ENCODE measurements at regions not wholly inside any gene's neighbourhood (a gene's known extent, or its start where the extent isn't known, plus 50 kb on each side); places are given as distances from the start of the nearest gene placed in this dataset.
"Not testable (repeated sequence)": the region's sequence is repeated elsewhere in the genome, so short reads cannot be mapped to it uniquely, and the experiment has no call there.

- DNase-seq = no peak
Observed at GRCh38 chr1:181260994-181261393, 172.5 kb downstream of the IER5 start.

- DNase-seq = no peak
Observed at GRCh38 chr1:181262069-181262468, 173.6 kb downstream of the IER5 start.

- no peak for DNase-seq
Observed at GRCh38 chr1:181263444-181263843, 174.9 kb downstream of the IER5 start.

- DNase-seq = no peak
Observed at GRCh38 chr1:181264821-181265220, 176.3 kb downstream of the IER5 start.

GRCh38 chr1:181284978-181285377 lies 196.5 kb downstream of the IER5 start:
- DNase-seq = no peak

- no peak for DNase-seq
Observed at GRCh38 chr1:181295217-181295616, 188.1 kb upstream of the CACNA1E start.

GRCh38 chr1:181296180-181296579 lies 187.1 kb upstream of the CACNA1E start:
- DNase-seq = no peak

- no peak for DNase-seq
Observed at GRCh38 chr1:181308098-181308497, 175.2 kb upstream of the CACNA1E start.

GRCh38 chr1:181310560-181310959 lies 172.8 kb upstream of the CACNA1E start:
- DNase-seq = no peak

- no peak for DNase-seq
Observed at GRCh38 chr1:181312946-181313345, 170.4 kb upstream of the CACNA1E start.

GRCh38 chr1:181313466-181313865 lies 169.9 kb upstream of the CACNA1E start:
- no peak for DNase-seq

- no peak for DNase-seq
Observed at GRCh38 chr1:181314010-181314409, 169.3 kb upstream of the CACNA1E start.

GRCh38 chr1:181314959-181315358 lies 168.4 kb upstream of the CACNA1E start:
- no peak for DNase-seq

- DNase-seq = no peak
Observed at GRCh38 chr1:181317261-181317930, 165.9 kb upstream of the CACNA1E start.

GRCh38 chr1:181318022-181318857 lies 165.1 kb upstream of the CACNA1E start:
- no peak for DNase-seq

- DNase-seq = no peak
Observed at GRCh38 chr1:181318858-181319235, 164.5 kb upstream of the CACNA1E start.

- no peak for DNase-seq
Observed at GRCh38 chr1:181319907-181320306, 163.4 kb upstream of the CACNA1E start.

GRCh38 chr1:181324797-181325616 lies 158.3 kb upstream of the CACNA1E start:
- no peak for DNase-seq

GRCh38 chr1:181325765-181326164 lies 157.6 kb upstream of the CACNA1E start:
- not testable (repeated sequence) for DNase-seq

- no peak for DNase-seq
Observed at GRCh38 chr1:181326348-181326747, 157.0 kb upstream of the CACNA1E start.

- DNase-seq = no peak
Observed at GRCh38 chr1:181327796-181328195, 155.5 kb upstream of the CACNA1E start.

GRCh38 chr1:181334724-181335123 lies 148.6 kb upstream of the CACNA1E start:
- DNase-seq = no peak

- DNase-seq = no peak
Observed at GRCh38 chr1:181335631-181336030, 147.7 kb upstream of the CACNA1E start.
